Keratinocyte (primary cell): ENCODE measurements at regions not wholly inside any gene's neighbourhood (a gene's known extent, or its start where the extent isn't known, plus 50 kb on each side); places are given as distances from the start of the nearest gene placed in this dataset.
"Not testable (repeated sequence)": the region's sequence is repeated elsewhere in the genome, so short reads cannot be mapped to it uniquely, and the experiment has no call there.

ENCODE experiments used
- CTCF ChIP-seq, 3 experiments: IDR thresholded peaks in 1 of 3; conservative IDR thresholded peaks in 1 of 3; optimal IDR thresholded peaks in 1 of 3; 2 replicates in 2 of 3; 3 replicates in 1 of 3; pipeline versions ENCODE3 to v1.5.1; 2011; ENCODE audit warnings: low read length in 3 of 3, mild to moderate bottlenecking in 3 of 3, moderate library complexity in 2 of 3, control low read depth in 1 of 3, inconsistent platforms in 1 of 3; ENCODE audit not compliant: insufficient read depth in 2 of 3; ENCODE audit errors: extremely low read depth in 1 of 3
- EZH2 ChIP-seq: IDR thresholded peaks from one replicate; pipeline ENCODE4 v1.6.1; 2012; ENCODE audit warnings: inconsistent platforms, mild to moderate bottlenecking, low read length, moderate library complexity

- not testable (repeated sequence) for TF ChIP-seq CTCF (optimal IDR thresholded peaks at IDR 0.05 in 1 of 3, IDR thresholded peaks at IDR 0.05 in 1 of 3, conservative IDR thresholded peaks at IDR 0.05 in 1 of 3; ENCODE audit: extremely low read depth in 1 of 3, insufficient read depth in 2 of 3, low read length in 3 of 3); EZH2
Measured at GRCh38 chr10:108533551-108533950, 1369.0 kb upstream of the SORCS1 start.
